Vagina (tissue), 2 donors: ENCODE measurements at regions not wholly inside any gene's neighbourhood (a gene's known extent, or its start where the extent isn't known, plus 50 kb on each side); places are given as distances from the start of the nearest gene placed in this dataset.
A peak's percentile ranks its signal among the peaks of the same experiment; 100 is the strongest.

Experiments used
- DNase-seq, 2 donors: peaks; one replicate each; pipeline ENCODE4 v3.0.0-alpha.2; 2017; ENCODE audit errors: extremely low spot score in 2 of 2
- H3K27ac ChIP-seq: fragments of 200-600 bp; sonication (generic); one replicate; pipeline ENCODE4 v1.5.1; 2019
- H3K27me3 ChIP-seq: fragments of 200-600 bp; sonication (generic); one replicate; pipeline ENCODE4 v1.5.1; 2019
- H3K36me3 ChIP-seq, 2 donors: fragments of 200-600 bp; sonication (generic); one replicate each; pipeline ENCODE4 v1.5.1; 2017 to 2019
- H3K4me1 ChIP-seq: fragments of 200-600 bp; sonication (generic); one replicate; pipeline ENCODE4 v1.5.1; 2019
- H3K4me3 ChIP-seq, 2 donors: fragments of 200-600 bp; sonication (generic); 1 replicate in 1 of 2; 2 replicates in 1 of 2; pipeline ENCODE4 v1.5.1; 2016 to 2019
- H3K9me3 ChIP-seq: fragments of 200-600 bp; sonication (generic); one replicate; pipeline ENCODE4 v1.5.1; 2019
- POLR2A ChIP-seq, 2 donors: fragments of 450-650 bp; IDR thresholded peaks; one replicate each; pipeline ENCODE4 v1.6.1; 2017; ENCODE audit warnings: antibody characterized with exemption in 2 of 2, mild to moderate bottlenecking in 2 of 2, moderate library complexity in 2 of 2
- POLR2AphosphoS5 ChIP-seq, 2 donors: sonication (generic); formaldehyde crosslinking; IDR thresholded peaks; one replicate each; pipeline ENCODE4 v1.9.0; 2017; ENCODE audit warnings: antibody characterized with exemption in 2 of 2, mild to moderate bottlenecking in 2 of 2, low read depth in 1 of 2; ENCODE audit not compliant: insufficient read depth in 1 of 2
- intact Hi-C: fragments of 100-400 bp; cut with DNase I; formaldehyde crosslinking; loops from one replicate; pipeline ENCODE4 v1.15.1; 2023
- TF ChIP-seq, protein P1 (sequence below), 3 experiments: fragments of 450-650 bp in 2 of 3; fragments of 200-600 bp in 1 of 3; sonication (generic) in 1 of 3; IDR thresholded peaks; one replicate each; pipeline ENCODE4 v1.5.1; 2017 to 2019; ENCODE audit warnings: antibody characterized with exemption in 3 of 3, mild to moderate bottlenecking in 2 of 3, moderate library complexity in 2 of 3

DNA sequence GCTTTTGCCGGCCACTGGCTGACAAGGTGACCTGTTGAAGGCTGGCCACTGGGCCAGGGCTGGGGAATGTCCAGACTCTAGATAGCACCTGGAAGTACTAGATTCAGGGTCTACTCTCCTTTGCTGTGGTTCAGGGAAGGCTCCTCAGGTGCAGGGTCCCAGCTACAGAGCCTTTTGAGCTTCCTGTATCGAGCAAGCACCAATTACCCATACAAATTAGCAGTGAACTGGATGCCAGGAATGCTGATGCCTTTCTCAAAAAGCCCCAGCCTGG lies 213.4 kb downstream of the CYP26B1 start:
- DNase-seq = peak in 1 of 2 donors; percentile 87
- Histone ChIP-seq H3K4me3 (no peak overlapping the region), H3K4me1 (peaks cover 32% of the 10 kb centered on the region), H3K27ac (no peak overlapping the region), H3K36me3 (no peaks in the 10 kb centered on the region), H3K27me3 (no peaks in the 10 kb centered on the region), H3K9me3 (no peaks in the 10 kb centered on the region)
- intact Hi-C loops = loop anchor here (10.0 kb wide), 1 partner anchor 211 kb away; the partner anchor contains the start of gene CYP26B1
- TF ChIP-seq POLR2A (IDR thresholded peaks at IDR 0.05) (no peak), POLR2AphosphoS5 (IDR thresholded peaks at IDR 0.05; ENCODE audit: insufficient read depth in 1 of 2, low read depth in 1 of 2) (no peak)
- TF ChIP-seq, protein P1, sequence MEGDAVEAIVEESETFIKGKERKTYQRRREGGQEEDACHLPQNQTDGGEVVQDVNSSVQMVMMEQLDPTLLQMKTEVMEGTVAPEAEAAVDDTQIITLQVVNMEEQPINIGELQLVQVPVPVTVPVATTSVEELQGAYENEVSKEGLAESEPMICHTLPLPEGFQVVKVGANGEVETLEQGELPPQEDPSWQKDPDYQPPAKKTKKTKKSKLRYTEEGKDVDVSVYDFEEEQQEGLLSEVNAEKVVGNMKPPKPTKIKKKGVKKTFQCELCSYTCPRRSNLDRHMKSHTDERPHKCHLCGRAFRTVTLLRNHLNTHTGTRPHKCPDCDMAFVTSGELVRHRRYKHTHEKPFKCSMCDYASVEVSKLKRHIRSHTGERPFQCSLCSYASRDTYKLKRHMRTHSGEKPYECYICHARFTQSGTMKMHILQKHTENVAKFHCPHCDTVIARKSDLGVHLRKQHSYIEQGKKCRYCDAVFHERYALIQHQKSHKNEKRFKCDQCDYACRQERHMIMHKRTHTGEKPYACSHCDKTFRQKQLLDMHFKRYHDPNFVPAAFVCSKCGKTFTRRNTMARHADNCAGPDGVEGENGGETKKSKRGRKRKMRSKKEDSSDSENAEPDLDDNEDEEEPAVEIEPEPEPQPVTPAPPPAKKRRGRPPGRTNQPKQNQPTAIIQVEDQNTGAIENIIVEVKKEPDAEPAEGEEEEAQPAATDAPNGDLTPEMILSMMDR (IDR thresholded peaks at IDR 0.05) = no peak

DNA sequence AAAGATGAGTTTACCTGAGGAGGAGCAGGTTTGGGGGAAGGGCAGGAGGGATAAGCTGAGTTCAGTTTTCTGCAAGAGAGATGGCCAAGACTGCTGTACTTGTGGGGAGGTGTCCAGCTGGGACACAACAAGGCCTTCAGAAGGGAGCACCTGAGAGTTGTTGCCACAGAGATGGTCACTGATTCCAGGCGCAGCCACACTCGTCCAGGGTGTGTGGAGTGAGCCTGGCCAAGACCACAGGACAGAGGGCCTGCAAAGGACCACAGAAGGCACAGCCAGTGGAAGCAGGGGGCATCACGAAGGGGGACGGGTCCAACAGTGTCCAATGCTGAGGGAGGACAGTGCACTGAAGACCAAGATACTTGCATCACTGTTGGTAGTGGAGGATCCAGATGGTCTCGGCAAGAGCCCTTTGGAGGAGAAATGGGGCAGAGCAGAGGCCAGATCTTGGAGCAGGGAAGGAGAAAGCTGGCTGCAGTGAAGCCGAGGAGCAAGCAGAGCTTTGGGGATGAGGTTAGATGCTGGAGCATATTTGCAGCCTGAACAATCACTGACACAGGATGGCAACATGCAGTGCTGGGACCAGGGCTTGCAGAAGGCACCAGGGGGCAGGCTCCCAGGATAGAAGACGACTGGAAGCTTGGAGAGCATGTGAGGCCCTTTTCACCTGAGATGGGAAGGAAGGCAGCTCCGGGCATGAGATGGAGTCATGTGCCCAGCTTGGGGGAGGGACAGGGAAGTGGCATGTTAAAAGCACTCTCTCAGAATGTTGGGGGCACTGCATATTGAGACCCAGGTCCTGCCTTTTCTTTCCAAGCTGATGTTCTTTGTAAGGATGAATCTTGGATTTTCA lies 214.0 kb downstream of the CYP26B1 start:
- H3K27ac ChIP-seq = no peak overlapping the region
- no peaks in the 10 kb centered on the region for H3K36me3 ChIP-seq
- no peaks in the 10 kb centered on the region for H3K27me3 ChIP-seq
- H3K9me3 ChIP-seq = no peaks in the 10 kb centered on the region
- intact Hi-C loops = loop anchor here (10.0 kb wide), 1 partner anchor 211 kb away; the partner anchor contains the start of gene CYP26B1
- peaks cover 30% of the 10 kb centered on the region for H3K4me1 ChIP-seq
- DNase-seq = no peak
- H3K4me3 ChIP-seq = no peak overlapping the region
- no peak for TF ChIP-seq POLR2A (IDR thresholded peaks at IDR 0.05)
- no peak for TF ChIP-seq POLR2AphosphoS5 (IDR thresholded peaks at IDR 0.05; ENCODE audit: insufficient read depth in 1 of 2, low read depth in 1 of 2)
- TF ChIP-seq, protein P1 (IDR thresholded peaks at IDR 0.05) = no peak

DNA sequence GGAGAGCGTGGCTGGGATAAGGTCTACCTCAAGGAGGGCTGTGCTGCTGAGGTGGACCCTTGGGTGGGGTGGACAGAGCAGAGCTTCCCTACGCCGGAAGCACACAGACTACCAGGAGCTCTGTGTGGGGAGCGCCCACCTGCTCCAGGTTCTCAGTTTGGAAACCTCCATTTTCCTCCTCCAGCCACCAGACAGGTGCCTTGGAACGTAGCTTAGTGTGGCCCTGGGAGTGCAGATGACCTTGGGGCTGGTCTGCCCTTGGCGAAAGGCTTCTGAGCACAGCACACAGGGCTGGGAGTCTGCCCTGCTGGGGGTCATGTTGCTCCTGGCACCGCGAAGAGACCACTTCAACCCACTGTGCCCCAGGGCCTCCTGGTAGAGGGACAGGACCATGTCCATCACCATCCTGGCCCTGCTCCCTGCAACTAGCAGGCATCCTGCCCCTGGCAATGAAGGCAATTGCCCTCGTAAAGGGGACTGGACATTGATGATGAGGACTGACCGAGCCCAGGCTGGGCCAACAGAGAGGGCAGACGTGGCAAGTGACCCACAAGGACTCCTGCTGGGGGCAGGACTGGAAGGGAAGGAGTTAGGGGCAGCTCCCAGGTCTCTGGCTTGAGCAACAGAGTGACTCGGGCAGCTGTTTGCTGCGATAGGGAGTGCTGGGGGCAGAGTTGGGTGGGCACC lies 214.7 kb downstream of the CYP26B1 start:
- Histone ChIP-seq H3K36me3 (no peaks in the 10 kb centered on the region), H3K27me3 (no peaks in the 10 kb centered on the region), H3K4me1 (peaks cover 30% of the 10 kb centered on the region), H3K9me3 (no peaks in the 10 kb centered on the region), H3K4me3 (no peak overlapping the region), H3K27ac (no peak overlapping the region)
- no peak for TF ChIP-seq POLR2A (IDR thresholded peaks at IDR 0.05)
- TF ChIP-seq, protein P1 (IDR thresholded peaks at IDR 0.05) = no peak
- TF ChIP-seq POLR2AphosphoS5 (IDR thresholded peaks at IDR 0.05; ENCODE audit: insufficient read depth in 1 of 2, low read depth in 1 of 2) = no peak
- intact Hi-C loops = loop anchor here (10.0 kb wide), 1 partner anchor 212 kb away; the partner anchor contains the start of gene CYP26B1
- peak; percentile 87 to 94 for DNase-seq

DNA sequence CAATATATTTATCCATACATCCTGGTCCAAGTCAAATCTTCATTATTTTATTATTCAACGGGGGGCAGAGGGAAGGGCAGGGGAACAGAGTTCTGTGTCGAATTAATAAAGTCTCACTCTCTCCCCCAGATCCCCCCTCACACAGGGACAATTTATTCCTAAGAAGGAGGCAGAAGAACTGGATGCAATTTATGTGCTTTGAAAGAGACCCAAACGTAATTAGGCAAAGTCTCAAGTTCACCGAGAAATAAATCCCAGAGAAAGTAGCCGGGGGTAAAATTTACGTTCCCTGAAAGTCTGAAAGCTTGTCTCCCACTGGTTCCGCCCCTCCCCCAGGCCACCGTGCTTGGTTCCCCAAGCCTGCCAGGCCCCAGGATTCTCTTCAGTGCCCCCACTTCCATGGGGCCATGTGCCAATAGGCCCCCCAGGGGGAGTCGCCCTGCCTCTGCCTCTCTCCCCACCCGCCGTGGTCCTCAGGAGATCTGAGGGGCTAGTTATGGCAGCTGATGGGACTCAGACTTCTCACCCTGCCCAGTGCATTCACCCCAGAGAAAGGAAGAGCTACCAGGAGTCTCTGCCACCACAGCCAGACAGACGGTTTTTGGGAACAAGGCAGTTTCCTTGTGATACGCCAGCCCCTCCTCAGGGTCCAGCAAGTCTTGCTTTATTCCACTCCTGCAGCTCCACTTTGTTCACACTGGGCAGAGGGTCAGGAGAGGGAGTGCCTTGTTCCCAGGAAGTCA lies 215.5 kb downstream of the CYP26B1 start:
- H3K27ac ChIP-seq = no peak overlapping the region
- TF ChIP-seq POLR2A (IDR thresholded peaks at IDR 0.05) (no peak), POLR2AphosphoS5 (IDR thresholded peaks at IDR 0.05; ENCODE audit: insufficient read depth in 1 of 2, low read depth in 1 of 2) (no peak)
- TF ChIP-seq, protein P1 (IDR thresholded peaks at IDR 0.05) = no peak
- no peaks in the 10 kb centered on the region for H3K9me3 ChIP-seq
- H3K27me3 ChIP-seq = no peaks in the 10 kb centered on the region
- H3K4me1 ChIP-seq = peaks cover 30% of the 10 kb centered on the region
- peak; percentile 84 to 95 for DNase-seq
- no peak overlapping the region for H3K4me3 ChIP-seq
- no peaks in the 10 kb centered on the region for H3K36me3 ChIP-seq
- intact Hi-C loops = loop anchor here (10.0 kb wide), 1 partner anchor 213 kb away; the partner anchor contains the start of gene CYP26B1
